HL-60 (cell line): ENCODE measurements at regions not wholly inside any gene's neighbourhood (a gene's known extent, or its start where the extent isn't known, plus 50 kb on each side); places are given as distances from the start of the nearest gene placed in this dataset.

ENCODE experiments used
- DNase-seq, 2 experiments: peaks; one replicate each; pipeline ENCODE4 v3.0.0-alpha.2; 2010 to 2020; ENCODE audit warnings: low read depth in 1 of 2, low spot score in 1 of 2
- H3K27ac ChIP-seq: fragments of 250-450 bp; sonication (Bioruptor Pico); replicated peaks from 2 replicates; pipeline ENCODE4 v1.5.1; 2020; ENCODE audit warnings: mild to moderate bottlenecking, moderate library complexity
- H3K27me3 ChIP-seq: fragments of 250-450 bp; sonication (Bioruptor Pico); 2 replicates; pipeline ENCODE4 v1.5.1; 2021; ENCODE audit warnings: mild to moderate bottlenecking, moderate library complexity; ENCODE audit not compliant: insufficient read depth, poor library complexity, severe bottlenecking
- H3K4me3 ChIP-seq: replicated peaks from 2 replicates; pipeline ENCODE4 v1.5.1; 2011; ENCODE audit warnings: mild to moderate bottlenecking, control low read depth, low read length; ENCODE audit not compliant: insufficient read depth
- CTCF ChIP-seq: IDR thresholded peaks from one replicate; pipeline ENCODE4 v1.5.1; 2011; ENCODE audit warnings: low read length, control low read depth, inconsistent platforms; ENCODE audit not compliant: insufficient read depth
- GABPA ChIP-seq: IDR thresholded peaks from 2 replicates; pipeline ENCODE4 v1.6.1; 2012; ENCODE audit warnings: low read depth
- POLR2AphosphoS5 ChIP-seq: IDR thresholded peaks from 2 replicates; pipeline ENCODE4 v1.6.1; 2012; ENCODE audit warnings: low read depth
- SPI1 ChIP-seq: IDR thresholded peaks from 2 replicates; pipeline ENCODE4 v1.6.1; 2012; ENCODE audit warnings: low read depth, mild to moderate bottlenecking, borderline replicate concordance
- TF ChIP-seq, protein P1 (sequence below): IDR thresholded peaks from 2 replicates; pipeline ENCODE4 v1.6.1; 2012; ENCODE audit warnings: low read depth; ENCODE audit not compliant: insufficient replicate concordance

GRCh38 chr1:114272593-114272992 is 118.9 kb upstream of the SYT6 start:
- H3K4me3 ChIP-seq, result no peak overlapping the region
- TF ChIP-seq CTCF (no peak), SPI1 (no peak), POLR2AphosphoS5 (no peak), GABPA (no peak)
- TF ChIP-seq, protein P1, sequence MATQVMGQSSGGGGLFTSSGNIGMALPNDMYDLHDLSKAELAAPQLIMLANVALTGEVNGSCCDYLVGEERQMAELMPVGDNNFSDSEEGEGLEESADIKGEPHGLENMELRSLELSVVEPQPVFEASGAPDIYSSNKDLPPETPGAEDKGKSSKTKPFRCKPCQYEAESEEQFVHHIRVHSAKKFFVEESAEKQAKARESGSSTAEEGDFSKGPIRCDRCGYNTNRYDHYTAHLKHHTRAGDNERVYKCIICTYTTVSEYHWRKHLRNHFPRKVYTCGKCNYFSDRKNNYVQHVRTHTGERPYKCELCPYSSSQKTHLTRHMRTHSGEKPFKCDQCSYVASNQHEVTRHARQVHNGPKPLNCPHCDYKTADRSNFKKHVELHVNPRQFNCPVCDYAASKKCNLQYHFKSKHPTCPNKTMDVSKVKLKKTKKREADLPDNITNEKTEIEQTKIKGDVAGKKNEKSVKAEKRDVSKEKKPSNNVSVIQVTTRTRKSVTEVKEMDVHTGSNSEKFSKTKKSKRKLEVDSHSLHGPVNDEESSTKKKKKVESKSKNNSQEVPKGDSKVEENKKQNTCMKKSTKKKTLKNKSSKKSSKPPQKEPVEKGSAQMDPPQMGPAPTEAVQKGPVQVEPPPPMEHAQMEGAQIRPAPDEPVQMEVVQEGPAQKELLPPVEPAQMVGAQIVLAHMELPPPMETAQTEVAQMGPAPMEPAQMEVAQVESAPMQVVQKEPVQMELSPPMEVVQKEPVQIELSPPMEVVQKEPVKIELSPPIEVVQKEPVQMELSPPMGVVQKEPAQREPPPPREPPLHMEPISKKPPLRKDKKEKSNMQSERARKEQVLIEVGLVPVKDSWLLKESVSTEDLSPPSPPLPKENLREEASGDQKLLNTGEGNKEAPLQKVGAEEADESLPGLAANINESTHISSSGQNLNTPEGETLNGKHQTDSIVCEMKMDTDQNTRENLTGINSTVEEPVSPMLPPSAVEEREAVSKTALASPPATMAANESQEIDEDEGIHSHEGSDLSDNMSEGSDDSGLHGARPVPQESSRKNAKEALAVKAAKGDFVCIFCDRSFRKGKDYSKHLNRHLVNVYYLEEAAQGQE, result no peak
- H3K27me3 ChIP-seq, result no peaks in the 10 kb centered on the region
- DNase-seq, result no peak
- H3K27ac ChIP-seq, result no peak overlapping the region

DNA sequence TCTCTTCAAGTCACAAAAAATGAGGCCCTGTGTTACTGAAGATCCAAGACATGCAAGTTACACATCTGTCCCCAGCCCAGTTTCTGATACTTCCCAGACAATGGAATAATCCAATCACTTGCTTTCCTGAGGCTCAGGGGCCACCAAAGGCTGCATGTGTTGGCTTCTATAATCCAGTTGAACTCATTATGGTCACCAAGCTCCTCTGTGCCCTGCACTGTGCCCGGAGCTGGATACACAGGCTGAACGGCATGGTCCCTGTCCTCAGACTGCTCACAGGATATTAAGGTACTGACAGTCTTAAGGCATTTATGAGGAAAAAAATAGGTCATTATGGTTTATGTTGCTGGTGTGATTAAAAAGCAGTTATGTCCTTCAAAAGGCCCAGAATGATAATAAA is 117.0 kb upstream of the SYT6 start:
- no peak for DNase-seq

DNA sequence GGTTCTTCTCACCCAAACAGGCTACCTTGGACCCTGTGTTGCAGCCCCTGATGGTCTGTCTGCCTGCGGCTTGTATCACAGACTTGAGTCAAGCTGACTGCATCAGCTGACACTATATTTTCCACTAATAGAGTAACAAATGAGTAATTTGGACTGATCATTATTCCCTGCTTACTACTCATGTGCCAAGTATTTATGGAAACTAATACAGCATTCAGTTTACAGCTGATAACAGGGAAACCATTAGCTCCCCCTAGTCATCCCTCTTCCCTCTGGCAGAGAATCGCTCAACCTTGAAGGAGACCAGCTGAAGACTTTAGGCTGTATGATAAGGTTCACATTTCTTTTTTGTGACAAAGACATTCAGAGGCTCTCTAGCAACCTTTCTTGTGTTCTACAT is 116.6 kb upstream of the SYT6 start:
- Histone ChIP-seq H3K4me3 (no peak overlapping the region), H3K27me3 (no peaks in the 10 kb centered on the region), H3K27ac (no peak overlapping the region)
- TF ChIP-seq, protein P1, result no peak
- TF ChIP-seq CTCF, result no peak
- TF ChIP-seq GABPA, result no peak
- TF ChIP-seq SPI1, result no peak
- no peak for TF ChIP-seq POLR2AphosphoS5
- no peak for DNase-seq

More for the DNA sequence above, 117.0 kb upstream of the SYT6 start:
- Histone ChIP-seq H3K4me3 (no peak overlapping the region), H3K27ac (no peak overlapping the region), H3K27me3 (no peaks in the 10 kb centered on the region)
- no peak for TF ChIP-seq GABPA
- no peak for TF ChIP-seq SPI1

DNA sequence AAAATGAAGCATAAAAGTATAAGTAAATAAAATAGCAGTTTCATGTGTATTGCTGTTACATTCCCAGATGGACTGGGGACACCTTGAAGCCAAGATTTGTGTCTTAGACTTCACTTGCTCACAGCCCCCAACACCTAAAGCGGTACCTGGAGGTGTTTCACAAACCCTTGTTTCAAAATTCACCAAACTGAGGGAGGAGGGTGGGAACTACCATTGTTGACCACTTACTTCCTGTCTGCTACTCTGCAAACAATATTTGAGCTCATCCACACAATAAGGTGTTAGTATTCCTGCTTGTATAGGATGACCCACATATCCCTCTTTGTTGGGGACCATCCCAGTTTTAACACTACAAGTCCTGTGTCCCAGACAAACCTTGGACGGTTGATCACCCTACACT is 115.9 kb upstream of the SYT6 start:
- TF ChIP-seq, protein P1, result no peak
- TF ChIP-seq SPI1 (no peak), CTCF (no peak)
- no peaks in the 10 kb centered on the region for H3K27me3 ChIP-seq

More for the DNA sequence above, 115.9 kb upstream of the SYT6 start:
- Histone ChIP-seq H3K4me3 (no peak overlapping the region), H3K27ac (no peak overlapping the region)
- no peak for DNase-seq
